IPS DF 6.9 (cell line): ENCODE measurements at regions not wholly inside any gene's neighbourhood (a gene's known extent, or its start where the extent isn't known, plus 50 kb on each side); places are given as distances from the start of the nearest gene placed in this dataset.

Experiments used
- DNase-seq: peaks from one replicate; pipeline ENCODE4 v3.0.0-alpha.2; 2013; ENCODE audit warnings: low read depth, low spot score
- H3K27ac ChIP-seq: one replicate; pipeline ENCODE4 v1.5.1; 2013; ENCODE audit warnings: low read length, control low read depth
- H3K27me3 ChIP-seq: 2 replicates; pipeline ENCODE4 v1.6.1; 2013; ENCODE audit warnings: mild to moderate bottlenecking, low read length; ENCODE audit not compliant: control insufficient read depth, insufficient read depth
- H3K36me3 ChIP-seq: 2 replicates; pipeline ENCODE4 v1.6.1; 2013; ENCODE audit warnings: low read length; ENCODE audit not compliant: control insufficient read depth, insufficient read depth
- H3K4me1 ChIP-seq: 2 replicates; pipeline ENCODE4 v1.6.1; 2013; ENCODE audit warnings: low read length; ENCODE audit not compliant: control insufficient read depth, insufficient read depth
- H3K4me3 ChIP-seq: 2 replicates; pipeline ENCODE4 v1.5.1; 2013; ENCODE audit warnings: mild to moderate bottlenecking, low read length
- H3K9me3 ChIP-seq: 2 replicates; pipeline ENCODE4 v1.6.1; 2013; ENCODE audit warnings: low read length, inconsistent platforms; ENCODE audit not compliant: control insufficient read depth, insufficient read depth
- WGBS: extraction: QIAGEN DNeasy Blood & Tissue Kit; methylation state at CpG from one replicate; pipeline ENCODE4 v1.1.7; 2013; ENCODE audit warnings: mixed read lengths, missing lambda C conversion rate; ENCODE audit not compliant: insufficient read length, insufficient coverage; 5-methylcytosine and 5-hydroxymethylcytosine counted together

DNA sequence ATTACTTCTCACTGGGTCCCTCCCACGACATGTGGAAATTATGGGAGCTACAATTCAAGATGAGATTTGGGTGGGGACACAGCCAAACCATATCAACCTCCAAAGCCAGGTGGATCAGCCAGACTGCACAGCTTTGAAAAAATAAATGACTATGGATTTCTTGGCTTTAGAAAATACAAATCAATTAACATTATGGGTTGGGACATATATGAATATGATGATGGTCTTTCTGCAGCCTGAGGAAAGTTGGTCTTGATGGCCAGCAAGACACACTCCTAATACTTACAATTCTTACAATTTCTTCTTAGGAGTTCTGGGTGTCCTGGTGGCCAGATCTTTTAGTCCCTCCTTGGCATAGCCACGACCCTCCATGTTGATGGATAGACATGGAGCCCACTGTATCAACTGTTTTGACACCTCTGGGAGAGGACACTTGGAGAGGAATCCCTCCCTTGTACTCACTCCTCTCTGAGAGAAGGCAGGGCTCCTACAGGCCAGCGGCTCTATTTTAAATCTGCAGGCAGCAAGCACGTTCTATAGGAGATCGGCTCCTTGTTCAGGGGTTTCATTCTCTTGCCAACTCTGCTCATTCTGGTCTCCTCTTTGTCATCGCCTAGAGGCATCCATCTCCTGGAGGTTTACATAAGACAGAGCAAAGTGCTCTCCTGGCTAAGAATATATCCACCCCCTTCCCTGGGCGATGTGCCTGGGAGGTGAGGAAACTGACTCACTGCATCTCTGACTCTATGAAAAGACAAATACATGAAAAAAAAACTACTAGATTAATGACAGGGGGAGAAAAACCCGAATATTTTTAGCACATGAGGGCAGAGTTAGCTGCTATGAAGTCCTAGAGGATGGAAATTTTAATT, 145.9 kb downstream of the CARTPT start:
- Histone ChIP-seq H3K27me3 (no peaks in the 10 kb centered on the region), H3K4me3 (no peak overlapping the region), H3K9me3 (no peaks in the 10 kb centered on the region), H3K36me3 (no peaks in the 10 kb centered on the region), H3K4me1 (peaks cover 1% of the 10 kb centered on the region; the same call in 1 of the 2 replicates), H3K27ac (no peak overlapping the region)
- no CpG with 5 or more reads among the region's 8 CpGs for WGBS
- DNase-seq: no peak

DNA sequence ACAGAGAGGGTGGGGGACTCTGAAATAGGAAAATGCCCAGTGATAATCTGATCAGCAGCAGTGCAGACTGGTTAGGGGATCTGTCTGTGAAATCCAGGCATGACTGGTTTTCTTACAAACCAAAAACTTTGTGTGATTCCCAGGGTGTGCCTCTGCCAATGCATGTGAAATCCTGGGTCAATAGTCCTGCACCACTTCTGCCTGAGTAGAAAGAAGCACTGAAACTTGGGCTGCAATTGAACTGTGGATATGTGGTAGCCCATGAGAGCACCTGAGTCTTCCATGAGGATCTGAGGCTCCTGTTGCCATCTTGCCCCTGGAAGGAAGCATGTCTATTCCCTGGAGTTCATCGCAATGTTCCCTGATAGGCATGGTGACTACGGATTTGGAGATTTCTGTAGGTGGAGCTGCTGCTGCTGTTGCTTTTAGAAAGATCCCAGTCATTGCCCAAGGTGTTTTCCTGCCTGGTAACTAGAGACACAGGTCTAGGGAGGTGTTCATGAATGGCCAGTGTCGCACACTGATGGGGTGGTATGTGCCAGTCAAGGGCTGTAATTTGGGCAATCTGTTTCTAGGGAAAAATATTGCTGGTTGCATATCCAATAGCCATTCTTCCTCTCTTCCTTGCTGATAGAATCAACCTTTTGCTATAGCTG, 146.7 kb downstream of the CARTPT start:
- no peaks in the 10 kb centered on the region for H3K27me3 ChIP-seq
- no peak overlapping the region for H3K27ac ChIP-seq
- H3K9me3 ChIP-seq: no peaks in the 10 kb centered on the region
- no CpG with 5 or more reads among the region's 3 CpGs for WGBS
- DNase-seq: no peak
- H3K4me1 ChIP-seq: peaks cover 1% of the 10 kb centered on the region; the same call in 1 of the 2 replicates
- no peaks in the 10 kb centered on the region for H3K36me3 ChIP-seq
- no peak overlapping the region for H3K4me3 ChIP-seq

DNA sequence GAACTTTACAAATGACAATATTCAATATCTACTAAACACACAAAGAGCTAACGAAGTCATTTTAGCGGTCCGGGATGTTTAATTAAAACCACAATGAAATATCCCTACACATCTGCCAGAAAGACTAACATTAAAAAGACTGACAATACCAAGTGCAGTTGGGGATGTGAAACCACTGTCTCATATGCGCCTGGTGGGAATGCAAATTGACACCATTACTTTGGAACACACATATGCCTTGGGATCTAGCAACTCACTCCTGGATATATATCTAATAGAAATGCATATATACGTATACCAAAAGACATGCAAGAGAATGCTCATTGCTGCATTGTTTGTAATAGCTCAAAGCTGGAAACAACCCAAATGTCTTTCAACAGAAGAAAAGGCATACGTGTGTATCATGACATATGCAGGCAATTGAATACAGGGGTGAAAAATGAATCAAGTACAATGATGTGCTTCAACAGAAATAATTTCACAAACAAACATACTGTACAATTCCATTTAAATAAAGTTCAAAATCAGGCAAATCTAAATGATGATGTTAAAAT, 153.3 kb downstream of the CARTPT start:
- Histone ChIP-seq H3K9me3 (no peaks in the 10 kb centered on the region), H3K36me3 (no peaks in the 10 kb centered on the region), H3K4me3 (no peak overlapping the region), H3K27ac (no peak overlapping the region), H3K27me3 (no peaks in the 10 kb centered on the region), H3K4me1 (no peaks in the 10 kb centered on the region)
- WGBS: no CpG with 5 or more reads among the region's 6 CpGs
- no peak for DNase-seq

DNA sequence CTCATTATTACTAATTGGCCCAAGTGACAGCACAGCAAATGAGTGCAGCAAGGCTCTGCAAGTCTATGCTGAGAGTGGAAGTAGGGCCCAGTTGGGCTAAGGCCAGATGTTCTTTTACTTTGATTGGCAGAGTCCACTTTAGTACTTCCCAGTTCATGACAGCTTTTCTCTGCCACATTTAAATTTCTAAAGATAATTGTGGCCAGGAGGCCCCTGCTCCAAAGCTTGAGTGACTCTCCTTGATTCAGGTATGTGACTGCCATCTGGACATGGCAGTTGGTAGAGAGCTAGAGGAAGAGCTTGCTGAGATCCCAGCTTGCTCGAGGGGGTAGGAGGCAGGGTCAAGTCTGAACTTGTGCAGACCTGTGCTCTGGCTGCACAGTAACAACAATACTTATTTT, 154.1 kb downstream of the CARTPT start:
- WGBS: no CpG with 5 or more reads among the region's 1 CpG
- no peak for DNase-seq

DNA sequence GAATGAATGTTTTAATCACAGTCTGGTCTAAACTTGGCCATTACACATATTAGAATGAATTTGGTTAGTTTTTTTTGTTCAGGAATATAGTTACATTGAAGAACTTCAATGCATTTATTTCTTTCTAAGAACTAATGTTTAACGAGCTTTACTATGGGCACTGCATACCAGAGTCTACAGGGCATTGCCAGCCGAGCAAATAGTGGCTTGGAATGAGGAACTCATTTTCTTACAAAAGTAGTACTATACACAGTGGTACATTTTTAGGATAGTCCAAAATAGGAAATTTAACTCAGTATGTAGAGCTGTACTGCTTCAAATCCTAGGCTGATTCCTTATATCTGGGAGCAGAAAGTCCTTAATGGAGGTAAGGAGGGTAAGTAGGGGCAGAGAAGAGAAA, 155.4 kb downstream of the CARTPT start:
- H3K4me3 ChIP-seq: no peak overlapping the region
- H3K36me3 ChIP-seq: no peaks in the 10 kb centered on the region
- no peaks in the 10 kb centered on the region for H3K9me3 ChIP-seq
- H3K27ac ChIP-seq: no peak overlapping the region
- no peaks in the 10 kb centered on the region for H3K27me3 ChIP-seq
- no CpG with 5 or more reads among the region's 2 CpGs for WGBS
- no peak for DNase-seq
- no peaks in the 10 kb centered on the region for H3K4me1 ChIP-seq

More for the DNA sequence above, 154.1 kb downstream of the CARTPT start:
- Histone ChIP-seq H3K36me3 (no peaks in the 10 kb centered on the region), H3K27me3 (no peaks in the 10 kb centered on the region), H3K4me1 (no peaks in the 10 kb centered on the region), H3K27ac (no peak overlapping the region), H3K9me3 (no peaks in the 10 kb centered on the region), H3K4me3 (no peak overlapping the region)

DNA sequence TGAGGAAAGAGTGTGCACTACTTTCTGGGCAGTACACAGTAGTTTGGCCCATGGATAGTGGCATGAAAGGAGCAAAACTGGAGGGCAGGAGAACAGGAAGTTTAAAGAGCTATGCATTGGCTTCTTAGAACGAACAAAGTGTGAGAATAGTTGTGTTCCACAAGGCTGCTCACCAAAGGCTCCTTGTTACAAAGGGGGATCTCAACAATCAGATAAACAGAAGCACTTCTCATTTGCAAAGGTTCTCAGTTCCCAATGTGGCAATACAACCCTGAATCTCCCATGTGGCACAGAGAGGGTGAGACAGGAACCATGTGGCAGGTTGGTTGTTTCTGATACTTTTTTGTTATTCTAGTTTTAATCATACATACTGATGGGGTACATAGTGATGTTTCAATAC, 158.4 kb downstream of the CARTPT start:
- Histone ChIP-seq H3K27me3 (no peaks in the 10 kb centered on the region), H3K4me3 (no peak overlapping the region), H3K4me1 (no peaks in the 10 kb centered on the region), H3K36me3 (no peaks in the 10 kb centered on the region), H3K27ac (no peak overlapping the region), H3K9me3 (no peaks in the 10 kb centered on the region)
- WGBS: no CpG with 5 or more reads among the region's 1 CpG
- no peak for DNase-seq

DNA sequence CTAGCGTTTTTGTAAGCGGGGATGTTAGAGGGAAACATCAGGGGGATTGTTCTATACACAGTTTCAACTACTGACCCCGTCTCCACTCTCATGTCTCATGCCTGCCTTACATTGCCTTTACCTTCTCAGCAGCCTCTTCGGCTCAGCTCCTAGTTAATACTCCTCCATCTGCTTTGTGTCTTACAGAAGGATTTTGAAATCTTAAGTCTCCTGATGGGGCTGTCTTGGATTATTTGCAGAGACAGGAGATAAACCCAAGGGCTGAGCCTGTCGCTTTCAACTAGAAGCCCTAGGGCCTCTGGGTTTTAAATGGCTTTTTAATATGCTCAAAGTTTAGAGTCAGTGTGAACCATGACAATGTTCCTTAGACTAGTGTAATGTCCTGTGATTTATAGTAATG, 161.5 kb downstream of the CARTPT start:
- Histone ChIP-seq H3K9me3 (no peaks in the 10 kb centered on the region), H3K36me3 (no peaks in the 10 kb centered on the region), H3K4me1 (no peaks in the 10 kb centered on the region), H3K27ac (no peak overlapping the region), H3K4me3 (no peak overlapping the region), H3K27me3 (no peaks in the 10 kb centered on the region)
- WGBS: no CpG with 5 or more reads among the region's 5 CpGs
- DNase-seq: no peak

DNA sequence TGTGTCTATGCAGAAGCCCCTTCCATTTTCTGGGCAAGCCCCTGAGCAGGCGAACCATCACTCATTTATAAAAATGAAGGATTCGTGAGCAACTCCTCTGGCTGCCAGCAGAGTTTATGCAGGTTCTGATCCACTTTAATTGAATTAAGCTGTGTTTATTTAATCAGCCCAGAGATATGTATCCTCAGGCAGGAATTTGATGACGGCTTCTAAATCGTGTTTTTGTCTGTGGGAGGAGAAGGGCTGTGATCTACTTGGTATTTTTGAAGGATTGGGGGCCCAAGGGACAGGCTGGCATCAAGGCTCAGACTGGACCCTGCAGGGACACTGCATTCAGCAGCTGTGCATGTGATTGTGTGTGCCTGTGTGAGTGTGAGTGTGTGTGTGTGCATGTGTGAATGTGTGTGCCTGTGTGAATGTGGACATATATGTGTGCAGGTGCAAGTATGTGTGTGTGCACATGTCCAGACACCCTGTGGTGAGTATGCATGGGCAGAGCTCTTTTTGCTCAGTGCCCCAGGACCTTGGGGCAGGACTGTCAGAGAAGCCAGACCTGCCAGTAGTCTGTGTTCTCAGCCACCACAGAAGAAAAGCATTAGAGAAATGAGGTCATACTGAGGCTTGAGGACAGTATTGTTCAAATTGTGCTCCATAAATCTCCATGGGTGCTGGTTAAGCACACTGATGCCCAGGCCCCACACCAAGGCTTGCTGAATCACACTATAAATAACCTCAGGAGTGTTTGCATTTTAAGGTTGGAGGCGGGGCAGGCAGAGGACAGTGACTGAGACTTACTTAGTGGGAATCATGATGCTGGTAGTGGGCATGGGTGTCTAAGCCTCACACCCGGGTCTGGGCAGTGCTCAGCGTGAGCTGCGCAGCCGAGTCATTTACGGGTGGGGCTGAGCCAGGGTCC, 164.0 kb downstream of the CARTPT start:
- no peaks in the 10 kb centered on the region for H3K27me3 ChIP-seq
- H3K27ac ChIP-seq: no peak overlapping the region
- no peaks in the 10 kb centered on the region for H3K36me3 ChIP-seq
- no peaks in the 10 kb centered on the region for H3K9me3 ChIP-seq
- H3K4me1 ChIP-seq: no peaks in the 10 kb centered on the region
- H3K4me3 ChIP-seq: no peak overlapping the region
- no CpG with 5 or more reads among the region's 10 CpGs for whole genome bisulfite sequencing
- DNase-seq: no peak

DNA sequence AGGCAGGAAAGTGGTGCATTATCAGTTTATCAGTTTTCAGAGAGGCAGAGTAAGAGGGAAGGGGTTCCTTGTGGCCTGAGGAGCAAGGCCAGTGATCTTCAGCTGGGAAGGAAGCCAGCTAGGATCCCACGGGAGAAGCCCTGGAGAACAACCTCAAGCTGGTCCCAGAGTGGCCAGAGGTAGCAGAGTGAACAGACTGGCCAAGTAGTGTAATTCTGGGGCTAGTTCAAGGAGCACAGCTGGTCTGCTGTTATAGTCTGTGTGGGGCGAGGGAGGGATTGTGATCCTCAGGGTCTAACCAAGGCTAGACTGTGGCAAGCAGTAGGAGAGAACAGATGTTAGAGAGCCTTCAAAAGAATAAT, 164.6 kb downstream of the CARTPT start:
- no peaks in the 10 kb centered on the region for H3K27me3 ChIP-seq
- DNase-seq: no peak
- H3K4me3 ChIP-seq: no peak overlapping the region
- no peaks in the 10 kb centered on the region for H3K36me3 ChIP-seq
- H3K4me1 ChIP-seq: no peaks in the 10 kb centered on the region
- no peaks in the 10 kb centered on the region for H3K9me3 ChIP-seq
- no peak overlapping the region for H3K27ac ChIP-seq
- no CpG with 5 or more reads among the region's 2 CpGs for WGBS

DNA sequence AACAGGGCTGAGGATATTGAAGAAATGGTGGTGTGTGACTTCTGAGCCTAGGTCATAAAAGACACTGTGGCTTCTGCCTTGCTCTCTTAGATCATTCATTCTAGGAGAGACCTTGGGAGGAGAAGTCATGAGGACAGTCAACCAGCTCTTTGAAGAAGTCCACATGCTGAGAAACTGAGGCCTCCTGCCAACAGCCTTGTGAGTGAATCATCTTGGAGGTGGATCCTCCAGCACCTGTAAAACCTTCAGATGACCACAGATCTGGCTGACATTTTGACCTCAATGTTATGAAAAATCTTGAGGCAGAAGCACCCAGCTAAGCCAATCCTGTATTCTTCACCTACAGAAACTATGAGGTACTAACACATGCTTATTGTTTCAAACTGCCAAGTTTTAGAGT, 165.9 kb downstream of the CARTPT start:
- H3K9me3 ChIP-seq: no peaks in the 10 kb centered on the region
- no peaks in the 10 kb centered on the region for H3K36me3 ChIP-seq
- no peak overlapping the region for H3K27ac ChIP-seq
- DNase-seq: no peak
- H3K4me1 ChIP-seq: no peaks in the 10 kb centered on the region
- no peak overlapping the region for H3K4me3 ChIP-seq
- H3K27me3 ChIP-seq: no peaks in the 10 kb centered on the region
